Ovary (tissue), 3 donors: ENCODE measurements at regions not wholly inside any gene's neighbourhood (a gene's known extent, or its start where the extent isn't known, plus 50 kb on each side); places are given as distances from the start of the nearest gene placed in this dataset.

Experiments used
- CTCF ChIP-seq, 3 donors: fragments of 450-650 bp in 2 of 3; fragments of 200-600 bp in 1 of 3; IDR thresholded peaks; one replicate each; pipeline versions ENCODE4 v1.5.1 to v1.8.0; 2016 to 2022; ENCODE audit warnings: antibody characterized with exemption in 3 of 3, mild to moderate bottlenecking in 1 of 3
- POLR2A ChIP-seq: fragments of 450-650 bp; IDR thresholded peaks from one replicate; pipeline ENCODE4 v1.6.1; 2017; ENCODE audit warnings: antibody characterized with exemption, mild to moderate bottlenecking, moderate library complexity
- donor health status: DM: no; HTN: no; CAD: no.

- TF ChIP-seq CTCF (IDR thresholded peaks at IDR 0.05) (no peak), POLR2A (no peak)
Measured at GRCh38 chr4:32261196-32261595, 1541.0 kb downstream of the PCDH7 start.
